Gastroesophageal sphincter (tissue), 4 donors: ENCODE measurements at regions not wholly inside any gene's neighbourhood (a gene's known extent, or its start where the extent isn't known, plus 50 kb on each side); places are given as distances from the start of the nearest gene placed in this dataset.

ENCODE experiments used
- ATAC-seq: fragments of 150-250 bp; one replicate; pipeline ENCODE4 v1.9.1; 2016; ENCODE audit warnings: mild to moderate bottlenecking, moderate library complexity
- H3K27ac ChIP-seq, 4 donors: fragments of 200-600 bp; sonication (generic) in 3 of 4; 1 replicate in 3 of 4; 2 replicates in 1 of 4; pipeline ENCODE4 v1.5.1; 2016 to 2019
- H3K27me3 ChIP-seq: fragments of 200-600 bp; sonication (generic); one replicate; pipeline ENCODE4 v1.5.1; 2019
- H3K36me3 ChIP-seq, 2 donors: fragments of 200-600 bp; sonication (generic); one replicate each; pipeline ENCODE4 v1.5.1; 2019; ENCODE audit warnings: control low read depth in 1 of 2
- H3K4me1 ChIP-seq, 3 donors: fragments of 200-600 bp; sonication (generic); 1 replicate in 2 of 3; 2 replicates in 1 of 3; pipeline ENCODE4 v1.5.1; 2016 to 2019; ENCODE audit warnings: control low read depth in 2 of 3
- H3K4me3 ChIP-seq, 2 donors: fragments of 200-600 bp; sonication (generic); one replicate each; pipeline ENCODE4 v1.5.1; 2019; ENCODE audit warnings: mild to moderate bottlenecking in 1 of 2, moderate library complexity in 1 of 2
- H3K9me3 ChIP-seq, 3 donors: fragments of 200-600 bp; sonication (generic); one replicate each; pipeline ENCODE4 v1.5.1; 2017 to 2019; ENCODE audit warnings: control low read depth in 2 of 3
- CTCF ChIP-seq, 4 experiments: fragments of 200-600 bp in 2 of 4; fragments of 450-650 bp in 2 of 4; sonication (generic) in 1 of 4; IDR thresholded peaks; one replicate each; pipeline ENCODE4 v1.5.1; 2017 to 2019; ENCODE audit warnings: antibody characterized with exemption in 4 of 4, mild to moderate bottlenecking in 2 of 4, moderate library complexity in 2 of 4
- EP300 ChIP-seq: sonication (generic); formaldehyde crosslinking; IDR thresholded peaks from one replicate; pipeline ENCODE4 v1.6.1; 2017; ENCODE audit warnings: antibody characterized with exemption, mild to moderate bottlenecking
- POLR2A ChIP-seq, 2 donors: fragments of 450-650 bp; IDR thresholded peaks; one replicate each; pipeline ENCODE4 v1.6.1; 2017; ENCODE audit warnings: antibody characterized with exemption in 2 of 2, mild to moderate bottlenecking in 2 of 2, moderate library complexity in 1 of 2
- POLR2AphosphoS5 ChIP-seq: sonication (generic); formaldehyde crosslinking; IDR thresholded peaks from one replicate; pipeline ENCODE4 v1.6.1; 2017; ENCODE audit warnings: antibody characterized with exemption
- WGBS, 2 donors: methylation state at CpG; one replicate each; pipeline ENCODE4 v1.1.5; 2018; ENCODE audit warnings: low coverage in 1 of 2; 5-methylcytosine and 5-hydroxymethylcytosine counted together

GRCh38 chr3:59143447-59143846 is 93.6 kb upstream of the CFAP20DC start:
- no peak overlapping the region for H3K4me3 ChIP-seq
- TF ChIP-seq CTCF (IDR thresholded peaks at IDR 0.05), result no peak
- no peak for TF ChIP-seq EP300
- no peak for TF ChIP-seq POLR2AphosphoS5
- no peak for TF ChIP-seq POLR2A (IDR thresholded peaks at IDR 0.05)
- no peak for ATAC-seq
- no peaks in the 10 kb centered on the region for H3K27me3 ChIP-seq
- H3K9me3 ChIP-seq, result peaks cover 0 to 7% (median 0%) of the 10 kb centered on the region in 3 donors
- no peaks in the 10 kb centered on the region for H3K4me1 ChIP-seq
- H3K36me3 ChIP-seq, result no peaks in the 10 kb centered on the region
- H3K27ac ChIP-seq, result no peak overlapping the region

- H3K4me3 ChIP-seq, result no peak overlapping the region
- no peaks in the 10 kb centered on the region for H3K36me3 ChIP-seq
- TF ChIP-seq POLR2AphosphoS5 (no peak), EP300 (no peak), CTCF (IDR thresholded peaks at IDR 0.05) (no peak), POLR2A (IDR thresholded peaks at IDR 0.05) (no peak)
- H3K27me3 ChIP-seq, result no peaks in the 10 kb centered on the region
- H3K9me3 ChIP-seq, result no peaks in the 10 kb centered on the region
- H3K27ac ChIP-seq, result no peak overlapping the region
- ATAC-seq, result no peak
- WGBS, 2 donors, result 59 to 73% methylated on average over 5 to 6 of the region's 6 CpGs
- H3K4me1 ChIP-seq, result no peaks in the 10 kb centered on the region
These were observed 92.7 kb upstream of the CFAP20DC start for GRCh38 chr3:59142556-59142955.

- Histone ChIP-seq H3K4me3 (no peak overlapping the region), H3K36me3 (no peaks in the 10 kb centered on the region), H3K4me1 (no peaks in the 10 kb centered on the region), H3K27me3 (no peaks in the 10 kb centered on the region), H3K27ac (no peak overlapping the region), H3K9me3 (no peaks in the 10 kb centered on the region)
- no peak for ATAC-seq
- TF ChIP-seq EP300 (no peak), POLR2A (IDR thresholded peaks at IDR 0.05) (no peak), POLR2AphosphoS5 (no peak), CTCF (IDR thresholded peaks at IDR 0.05) (no peak)
- 85 to 94% methylated on average over 6 to 7 of the region's 7 CpGs for WGBS, 2 donors
These were observed 89.1 kb upstream of the CFAP20DC start for GRCh38 chr3:59138966-59139365.

- no peaks in the 10 kb centered on the region for H3K27me3 ChIP-seq
- ATAC-seq, result no peak
- 93 to 100% methylated on average over 1 of the region's 1 CpG for WGBS, 2 donors
These were observed 87.6 kb upstream of the CFAP20DC start for GRCh38 chr3:59137415-59137814.

GRCh38 chr3:59136081-59136480 is 86.3 kb upstream of the CFAP20DC start:
- WGBS, 2 donors, result 86 to 94% methylated on average over 1 to 2 of the region's 2 CpGs
- Histone ChIP-seq H3K9me3 (no peaks in the 10 kb centered on the region), H3K4me1 (no peaks in the 10 kb centered on the region), H3K4me3 (no peak overlapping the region), H3K36me3 (no peaks in the 10 kb centered on the region), H3K27ac (no peak overlapping the region), H3K27me3 (no peaks in the 10 kb centered on the region)
- TF ChIP-seq EP300 (no peak), CTCF (IDR thresholded peaks at IDR 0.05) (no peak), POLR2A (IDR thresholded peaks at IDR 0.05) (no peak)
- ATAC-seq, result no peak

More at GRCh38 chr3:59137415-59137814, 87.6 kb upstream of the CFAP20DC start:
- H3K4me3 ChIP-seq, result no peak overlapping the region
- no peaks in the 10 kb centered on the region for H3K36me3 ChIP-seq
- TF ChIP-seq POLR2A (IDR thresholded peaks at IDR 0.05), result no peak
- H3K27ac ChIP-seq, result no peak overlapping the region
- H3K9me3 ChIP-seq, result no peaks in the 10 kb centered on the region
- no peaks in the 10 kb centered on the region for H3K4me1 ChIP-seq

GRCh38 chr3:59135096-59135495 is 85.3 kb upstream of the CFAP20DC start:
- no peaks in the 10 kb centered on the region for H3K36me3 ChIP-seq
- ATAC-seq, result no peak
- no peak overlapping the region for H3K27ac ChIP-seq
- WGBS, 2 donors, result 71 to 88% methylated on average over 3 of the region's 3 CpGs
- no peaks in the 10 kb centered on the region for H3K9me3 ChIP-seq
- no peak for TF ChIP-seq POLR2AphosphoS5
- TF ChIP-seq POLR2A (IDR thresholded peaks at IDR 0.05), result no peak
- TF ChIP-seq CTCF (IDR thresholded peaks at IDR 0.05), result no peak
- TF ChIP-seq EP300, result no peak
- H3K27me3 ChIP-seq, result no peaks in the 10 kb centered on the region
- no peak overlapping the region for H3K4me3 ChIP-seq
- no peaks in the 10 kb centered on the region for H3K4me1 ChIP-seq
